Mammary epithelial cell (primary cell): ENCODE measurements at regions not wholly inside any gene's neighbourhood (a gene's known extent, or its start where the extent isn't known, plus 50 kb on each side); places are given as distances from the start of the nearest gene placed in this dataset.
A peak's percentile ranks its signal among the peaks of the same experiment; 100 is the strongest.

Experiments
- EZH2 ChIP-seq: IDR thresholded peaks from 2 replicates; pipeline ENCODE4 v1.6.1; 2012; ENCODE audit warnings: low read length, inconsistent platforms, borderline replicate concordance
- TF ChIP-seq, protein P1 (sequence below), 2 donors: IDR thresholded peaks in 1 of 2; conservative IDR thresholded peaks in 1 of 2; 2 replicates each; pipeline ENCODE4 v1.5.1; 2011 to 2012; ENCODE audit warnings: inconsistent platforms in 2 of 2, low read length in 2 of 2, mild to moderate bottlenecking in 2 of 2, control low read depth in 1 of 2, low read depth in 1 of 2; ENCODE audit not compliant: insufficient read depth in 1 of 2; ENCODE audit errors: extremely low read depth in 1 of 2

DNA sequence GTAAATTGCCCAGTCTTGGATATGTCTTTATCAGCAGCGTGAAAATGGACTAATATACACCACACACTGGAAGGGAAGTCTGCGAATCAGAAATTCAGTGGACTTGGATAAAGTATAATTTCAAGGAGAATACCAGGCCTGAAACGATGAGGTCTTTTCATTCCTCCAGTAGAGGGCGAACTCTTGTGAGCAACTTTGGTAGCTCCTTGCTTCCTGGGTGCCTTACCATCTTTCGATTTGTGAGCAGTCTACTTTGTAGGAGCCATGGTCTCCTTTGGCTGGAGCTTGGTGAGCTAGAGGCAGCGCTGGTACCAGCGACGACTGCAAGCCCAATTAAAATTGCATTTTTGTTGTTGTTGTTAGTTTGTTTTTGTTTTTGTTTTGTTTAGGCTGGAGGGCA is 791.9 kb downstream of the FAT4 start:
- TF ChIP-seq, protein P1, sequence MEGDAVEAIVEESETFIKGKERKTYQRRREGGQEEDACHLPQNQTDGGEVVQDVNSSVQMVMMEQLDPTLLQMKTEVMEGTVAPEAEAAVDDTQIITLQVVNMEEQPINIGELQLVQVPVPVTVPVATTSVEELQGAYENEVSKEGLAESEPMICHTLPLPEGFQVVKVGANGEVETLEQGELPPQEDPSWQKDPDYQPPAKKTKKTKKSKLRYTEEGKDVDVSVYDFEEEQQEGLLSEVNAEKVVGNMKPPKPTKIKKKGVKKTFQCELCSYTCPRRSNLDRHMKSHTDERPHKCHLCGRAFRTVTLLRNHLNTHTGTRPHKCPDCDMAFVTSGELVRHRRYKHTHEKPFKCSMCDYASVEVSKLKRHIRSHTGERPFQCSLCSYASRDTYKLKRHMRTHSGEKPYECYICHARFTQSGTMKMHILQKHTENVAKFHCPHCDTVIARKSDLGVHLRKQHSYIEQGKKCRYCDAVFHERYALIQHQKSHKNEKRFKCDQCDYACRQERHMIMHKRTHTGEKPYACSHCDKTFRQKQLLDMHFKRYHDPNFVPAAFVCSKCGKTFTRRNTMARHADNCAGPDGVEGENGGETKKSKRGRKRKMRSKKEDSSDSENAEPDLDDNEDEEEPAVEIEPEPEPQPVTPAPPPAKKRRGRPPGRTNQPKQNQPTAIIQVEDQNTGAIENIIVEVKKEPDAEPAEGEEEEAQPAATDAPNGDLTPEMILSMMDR (conservative IDR thresholded peaks at IDR 0.05 in 1 of 2, IDR thresholded peaks at IDR 0.05 in 1 of 2; ENCODE audit: extremely low read depth in 1 of 2, insufficient read depth in 1 of 2, low read depth in 1 of 2, low read length in 2 of 2) = peak; percentile 11 to 37
- no peak for TF ChIP-seq EZH2
